ENCODE measurements at regions not wholly inside any gene's neighbourhood (a gene's known extent, or its start where the extent isn't known, plus 50 kb on each side); places are given as distances from the start of the nearest gene placed in this dataset.

- Mint-ChIP-seq H3K9me3 (ENCODE audit: insufficient read depth) (no peaks in the 10 kb centered on the region), H3K36me3 (ENCODE audit: low read depth) (no peaks in the 10 kb centered on the region), H3K27me3 (ENCODE audit: low read depth) (no peaks in the 10 kb centered on the region), H3K27ac (no peak overlapping the region), H3K4me3 (no peak overlapping the region), H3K4me1 (ENCODE audit: low read depth) (no peaks in the 10 kb centered on the region)
- POLR2A ChIA-PET, result no interaction called here
- ATAC-seq, result no peak
- CTCF ChIA-PET, result no interaction called here
- no peak for DNase-seq
Observed at GRCh38 chr9:81476813-81477490, 212.4 kb downstream of the TLE1 start.

DNA sequence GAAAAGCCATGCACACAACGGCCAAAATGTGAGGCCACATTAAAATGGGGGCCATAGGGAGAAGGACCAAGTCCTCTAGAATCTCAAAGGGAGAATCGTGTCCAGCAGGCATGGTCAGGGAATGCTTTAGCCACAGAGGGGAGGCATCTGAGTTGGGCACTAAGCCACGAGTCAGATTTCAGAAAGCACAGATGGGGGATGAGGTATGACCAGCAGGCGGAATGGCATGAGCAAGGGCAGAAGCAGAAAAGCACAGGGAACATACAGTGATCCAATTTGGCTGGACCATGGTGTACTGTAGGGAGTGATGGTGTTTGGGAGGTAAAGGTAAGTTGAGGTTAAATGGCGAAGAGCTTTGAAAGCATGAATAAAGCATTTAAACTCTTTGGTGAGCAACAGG lies 214.6 kb downstream of the TLE1 start:
- CTCF ChIA-PET, result no interaction called here
- Mint-ChIP-seq H3K27me3 (ENCODE audit: low read depth) (no peaks in the 10 kb centered on the region), H3K27ac (no peak overlapping the region), H3K4me3 (no peak overlapping the region), H3K36me3 (ENCODE audit: low read depth) (no peaks in the 10 kb centered on the region), H3K4me1 (ENCODE audit: low read depth) (no peaks in the 10 kb centered on the region), H3K9me3 (ENCODE audit: insufficient read depth) (no peaks in the 10 kb centered on the region)
- POLR2A ChIA-PET, result no interaction called here
- ATAC-seq, result no peak
- no peak for DNase-seq

DNA sequence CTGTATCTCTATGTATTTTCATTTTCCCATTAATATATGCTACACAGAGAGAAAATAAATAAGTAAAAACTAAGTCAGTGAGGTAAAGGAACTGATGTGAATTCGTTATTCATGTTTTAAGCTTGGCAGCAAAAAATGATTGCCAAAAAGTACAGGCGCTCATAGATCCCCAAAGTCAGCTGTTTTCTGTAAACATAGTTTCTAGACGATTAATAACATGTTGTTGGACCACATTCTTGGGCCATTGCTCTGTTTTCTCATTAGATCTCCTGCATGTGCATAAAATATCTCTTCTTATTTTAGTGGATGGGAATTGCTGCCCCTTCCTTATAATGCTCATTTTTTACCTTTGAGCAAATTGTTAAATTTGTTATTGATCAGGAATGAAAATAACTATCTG lies 215.2 kb downstream of the TLE1 start:
- Mint-ChIP-seq H3K9me3 (ENCODE audit: insufficient read depth) (no peaks in the 10 kb centered on the region), H3K36me3 (ENCODE audit: low read depth) (no peaks in the 10 kb centered on the region), H3K27ac (no peak overlapping the region), H3K4me1 (ENCODE audit: low read depth) (no peaks in the 10 kb centered on the region), H3K27me3 (ENCODE audit: low read depth) (no peaks in the 10 kb centered on the region), H3K4me3 (no peak overlapping the region)
- ATAC-seq, result no peak
- CTCF ChIA-PET, result no interaction called here
- POLR2A ChIA-PET, result no interaction called here
- DNase-seq, result no peak

DNA sequence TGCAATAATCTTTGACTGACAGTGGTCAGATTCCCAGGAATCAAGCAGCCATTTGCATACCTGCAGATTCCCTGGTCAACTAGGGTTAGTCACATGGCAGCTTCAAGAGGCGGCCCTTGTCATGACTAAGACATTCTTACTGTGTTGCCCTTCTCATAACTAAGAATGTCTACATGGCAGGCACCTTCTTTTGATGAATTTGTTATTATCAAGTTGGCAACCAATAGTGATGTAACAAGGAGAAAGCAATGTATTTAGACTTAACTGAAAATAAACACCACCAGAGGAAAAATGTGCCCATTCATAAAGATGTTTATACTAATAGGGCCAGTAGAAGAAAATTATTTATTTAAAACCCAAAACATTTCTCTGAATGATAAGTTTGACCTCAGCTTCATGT lies 215.6 kb downstream of the TLE1 start:
- ChIA-PET POLR2A (no interaction called here), CTCF (no interaction called here)
- Mint-ChIP-seq H3K27ac (no peak overlapping the region), H3K36me3 (ENCODE audit: low read depth) (no peaks in the 10 kb centered on the region), H3K27me3 (ENCODE audit: low read depth) (no peaks in the 10 kb centered on the region), H3K4me3 (no peak overlapping the region), H3K9me3 (ENCODE audit: insufficient read depth) (no peaks in the 10 kb centered on the region), H3K4me1 (ENCODE audit: low read depth) (no peaks in the 10 kb centered on the region)
- ATAC-seq, result no peak
- no peak for DNase-seq

- Mint-ChIP-seq H3K4me1 (ENCODE audit: low read depth) (no peaks in the 10 kb centered on the region), H3K36me3 (ENCODE audit: low read depth) (no peaks in the 10 kb centered on the region), H3K27me3 (ENCODE audit: low read depth) (no peaks in the 10 kb centered on the region), H3K4me3 (no peak overlapping the region), H3K9me3 (ENCODE audit: insufficient read depth) (no peaks in the 10 kb centered on the region), H3K27ac (no peak overlapping the region)
- ATAC-seq (no peak), DNase-seq (no peak)
- POLR2A ChIA-PET, result no interaction called here
- CTCF ChIA-PET, result no interaction called here
Observed at GRCh38 chr9:81473206-81473605, 216.1 kb downstream of the TLE1 start.

- Mint-ChIP-seq H3K36me3 (ENCODE audit: low read depth) (no peaks in the 10 kb centered on the region), H3K9me3 (ENCODE audit: insufficient read depth) (no peaks in the 10 kb centered on the region), H3K27me3 (ENCODE audit: low read depth) (no peaks in the 10 kb centered on the region), H3K27ac (no peak overlapping the region), H3K4me3 (no peak overlapping the region), H3K4me1 (ENCODE audit: low read depth) (no peaks in the 10 kb centered on the region)
- ChIA-PET POLR2A (no interaction called here), CTCF (no interaction called here)
- ATAC-seq, result no peak
- no peak for DNase-seq
Observed at GRCh38 chr9:81472701-81473100, 216.6 kb downstream of the TLE1 start.

- POLR2A ChIA-PET, result no interaction called here
- no peaks in the 10 kb centered on the region for H3K9me3 Mint-ChIP-seq (ENCODE audit: insufficient read depth)
- no peak overlapping the region for H3K27ac Mint-ChIP-seq
Observed at GRCh38 chr9:81470864-81471263, 218.5 kb downstream of the TLE1 start.

GRCh38 chr9:81468084-81468595 lies 221.2 kb downstream of the TLE1 start:
- Mint-ChIP-seq H3K36me3 (ENCODE audit: low read depth) (no peaks in the 10 kb centered on the region), H3K4me1 (ENCODE audit: low read depth) (no peaks in the 10 kb centered on the region), H3K9me3 (ENCODE audit: insufficient read depth) (no peaks in the 10 kb centered on the region), H3K4me3 (no peak overlapping the region), H3K27ac (no peak overlapping the region), H3K27me3 (ENCODE audit: low read depth) (no peaks in the 10 kb centered on the region)
- ATAC-seq (no peak), DNase-seq (no peak)
- CTCF ChIA-PET, result no interaction called here
- POLR2A ChIA-PET, result no interaction called here

More at GRCh38 chr9:81470864-81471263, 218.5 kb downstream of the TLE1 start:
- DNase-seq (no peak), ATAC-seq (no peak)
- CTCF ChIA-PET, result no interaction called here
- no peak overlapping the region for H3K4me3 Mint-ChIP-seq
- H3K36me3 Mint-ChIP-seq (ENCODE audit: low read depth), result no peaks in the 10 kb centered on the region
- H3K4me1 Mint-ChIP-seq (ENCODE audit: low read depth), result no peaks in the 10 kb centered on the region
- no peaks in the 10 kb centered on the region for H3K27me3 Mint-ChIP-seq (ENCODE audit: low read depth)

- H3K4me1 Mint-ChIP-seq (ENCODE audit: low read depth), result no peaks in the 10 kb centered on the region
- ATAC-seq, result no peak
- H3K9me3 Mint-ChIP-seq (ENCODE audit: insufficient read depth), result no peaks in the 10 kb centered on the region
- no peak for DNase-seq
- H3K27me3 Mint-ChIP-seq (ENCODE audit: low read depth), result no peaks in the 10 kb centered on the region
- no peaks in the 10 kb centered on the region for H3K36me3 Mint-ChIP-seq (ENCODE audit: low read depth)
- no peak overlapping the region for H3K27ac Mint-ChIP-seq
- no peak overlapping the region for H3K4me3 Mint-ChIP-seq
- ChIA-PET CTCF (no interaction called here), POLR2A (no interaction called here)
Observed at GRCh38 chr9:81466981-81467380, 222.4 kb downstream of the TLE1 start.

- CTCF ChIA-PET, result no interaction called here
- ATAC-seq (no peak), DNase-seq (no peak)
- Mint-ChIP-seq H3K4me1 (ENCODE audit: low read depth) (no peaks in the 10 kb centered on the region), H3K27ac (no peak overlapping the region), H3K4me3 (no peak overlapping the region), H3K36me3 (ENCODE audit: low read depth) (no peaks in the 10 kb centered on the region), H3K27me3 (ENCODE audit: low read depth) (no peaks in the 10 kb centered on the region), H3K9me3 (ENCODE audit: insufficient read depth) (no peaks in the 10 kb centered on the region)
- POLR2A ChIA-PET, result no interaction called here
Observed at GRCh38 chr9:81465468-81466011, 223.8 kb downstream of the TLE1 start.

- no peaks in the 10 kb centered on the region for H3K36me3 Mint-ChIP-seq (ENCODE audit: low read depth)
- no peaks in the 10 kb centered on the region for H3K4me1 Mint-ChIP-seq (ENCODE audit: low read depth)
- POLR2A ChIA-PET, result no interaction called here
Observed at GRCh38 chr9:81462801-81463200, 226.5 kb downstream of the TLE1 start.

GRCh38 chr9:81461196-81461595 lies 228.2 kb downstream of the TLE1 start:
- ChIA-PET POLR2A (no interaction called here), CTCF (no interaction called here)
- no peaks in the 10 kb centered on the region for H3K27me3 Mint-ChIP-seq (ENCODE audit: low read depth)
- ATAC-seq, result no peak
- no peak for DNase-seq
- H3K4me1 Mint-ChIP-seq (ENCODE audit: low read depth), result no peaks in the 10 kb centered on the region
- no peaks in the 10 kb centered on the region for H3K36me3 Mint-ChIP-seq (ENCODE audit: low read depth)
- H3K9me3 Mint-ChIP-seq (ENCODE audit: insufficient read depth), result no peaks in the 10 kb centered on the region
- no peak overlapping the region for H3K4me3 Mint-ChIP-seq
- H3K27ac Mint-ChIP-seq, result no peak overlapping the region

More at GRCh38 chr9:81462801-81463200, 226.5 kb downstream of the TLE1 start:
- H3K4me3 Mint-ChIP-seq, result no peak overlapping the region
- no peaks in the 10 kb centered on the region for H3K9me3 Mint-ChIP-seq (ENCODE audit: insufficient read depth)
- DNase-seq (no peak), ATAC-seq (no peak)
- H3K27me3 Mint-ChIP-seq (ENCODE audit: low read depth), result no peaks in the 10 kb centered on the region
- CTCF ChIA-PET, result no interaction called here
- no peak overlapping the region for H3K27ac Mint-ChIP-seq

- H3K36me3 Mint-ChIP-seq (ENCODE audit: low read depth), result no peaks in the 10 kb centered on the region
- no peaks in the 10 kb centered on the region for H3K4me1 Mint-ChIP-seq (ENCODE audit: low read depth)
- POLR2A ChIA-PET, result no interaction called here
- DNase-seq (no peak), ATAC-seq (no peak)
- no peak overlapping the region for H3K27ac Mint-ChIP-seq
- H3K27me3 Mint-ChIP-seq (ENCODE audit: low read depth), result no peaks in the 10 kb centered on the region
- H3K4me3 Mint-ChIP-seq, result no peak overlapping the region
- H3K9me3 Mint-ChIP-seq (ENCODE audit: insufficient read depth), result no peaks in the 10 kb centered on the region
- CTCF ChIA-PET, result no interaction called here
Observed at GRCh38 chr9:81460693-81461092, 228.7 kb downstream of the TLE1 start.
